KMS-11 (cell line): ENCODE measurements at regions not wholly inside any gene's neighbourhood (a gene's known extent, or its start where the extent isn't known, plus 50 kb on each side); places are given as distances from the start of the nearest gene placed in this dataset.

Experiments used
- H2AFZ ChIP-seq: fragments of 200-600 bp; sonication (generic); 2 replicates; pipeline ENCODE4 v1.6.1; 2016; ENCODE audit warnings: antibody characterized with exemption, mixed run types, low read depth
- H3K27ac ChIP-seq: fragments of 200-600 bp; sonication (generic); 2 replicates; pipeline ENCODE4 v1.6.1; 2016; ENCODE audit warnings: mild to moderate bottlenecking, mixed run types
- H3K27me3 ChIP-seq: fragments of 200-600 bp; sonication (generic); 2 replicates; pipeline ENCODE4 v1.6.1; 2017; ENCODE audit warnings: mild to moderate bottlenecking, low read depth, mixed run types, moderate library complexity; ENCODE audit not compliant: insufficient read depth
- H3K36me3 ChIP-seq: fragments of 200-600 bp; sonication (generic); 2 replicates; pipeline ENCODE4 v1.6.1; 2017; ENCODE audit warnings: mild to moderate bottlenecking, mixed run types; ENCODE audit not compliant: insufficient read depth
- H3K4me1 ChIP-seq: fragments of 200-600 bp; sonication (generic); 2 replicates; pipeline ENCODE4 v1.6.1; 2016; ENCODE audit warnings: mild to moderate bottlenecking, low read depth, mixed run types; ENCODE audit not compliant: poor library complexity, severe bottlenecking
- H3K4me2 ChIP-seq: fragments of 200-600 bp; sonication (generic); 2 replicates; pipeline ENCODE4 v1.7.0; 2016; ENCODE audit warnings: mild to moderate bottlenecking, mixed run types
- H3K4me3 ChIP-seq: fragments of 200-600 bp; sonication (generic); IDR thresholded peaks from 2 replicates; pipeline ENCODE4 v1.6.1; 2017; ENCODE audit warnings: low read depth, low read length, mixed read lengths; ENCODE audit not compliant: insufficient read depth
- H3K79me2 ChIP-seq: fragments of 200-600 bp; sonication (generic); 2 replicates; pipeline ENCODE4 v1.6.1; 2016; ENCODE audit warnings: low read depth, mixed run types; ENCODE audit not compliant: insufficient read depth
- H3K9ac ChIP-seq: fragments of 200-600 bp; sonication (generic); 2 replicates; pipeline ENCODE4 v1.6.1; 2016; ENCODE audit warnings: mild to moderate bottlenecking, mixed run types
- H4K20me1 ChIP-seq: fragments of 200-600 bp; sonication (generic); 2 replicates; pipeline ENCODE4 v1.6.1; 2016; ENCODE audit warnings: mild to moderate bottlenecking, mixed run types; ENCODE audit not compliant: insufficient read depth
- CTCF ChIP-seq: fragments of 200-600 bp; sonication (generic); conservative IDR thresholded peaks from 2 replicates; pipeline ENCODE4 v1.6.1; 2017; ENCODE audit warnings: low read depth, mild to moderate bottlenecking, antibody characterized with exemption, low read length, moderate library complexity, mixed read lengths

GRCh38 chr4:164058776-164059445, 564.4 kb downstream of the TMA16 start:
- H3K27me3 ChIP-seq = no peaks in the 10 kb centered on the region
- no peak overlapping the region for H2AFZ ChIP-seq
- H3K36me3 ChIP-seq = no peaks in the 10 kb centered on the region
- no peaks in the 10 kb centered on the region for H4K20me1 ChIP-seq
- H3K4me3 ChIP-seq = no peak overlapping the region
- H3K9ac ChIP-seq = no peak overlapping the region
- no peaks in the 10 kb centered on the region for H3K79me2 ChIP-seq
- no peak overlapping the region for H3K4me2 ChIP-seq
- no peaks in the 10 kb centered on the region for H3K4me1 ChIP-seq
- TF ChIP-seq CTCF = no peak
- no peak overlapping the region for H3K27ac ChIP-seq

GRCh38 chr4:164060456-164060855, 566.0 kb downstream of the TMA16 start:
- H4K20me1 ChIP-seq = no peaks in the 10 kb centered on the region
- no peak overlapping the region for H3K9ac ChIP-seq
- H3K79me2 ChIP-seq = no peaks in the 10 kb centered on the region
- H3K4me1 ChIP-seq = no peaks in the 10 kb centered on the region
- TF ChIP-seq CTCF = no peak
- H3K27ac ChIP-seq = no peak overlapping the region
- H3K36me3 ChIP-seq = no peaks in the 10 kb centered on the region
- H3K4me2 ChIP-seq = no peak overlapping the region
- no peak overlapping the region for H2AFZ ChIP-seq
- H3K4me3 ChIP-seq = no peak overlapping the region
- H3K27me3 ChIP-seq = no peaks in the 10 kb centered on the region

GRCh38 chr4:164068392-164068791, 573.9 kb downstream of the TMA16 start:
- Histone ChIP-seq H4K20me1 (no peaks in the 10 kb centered on the region), H3K79me2 (no peaks in the 10 kb centered on the region), H3K27ac (no peak overlapping the region), H3K27me3 (no peaks in the 10 kb centered on the region), H3K4me3 (no peak overlapping the region), H3K4me2 (no peak overlapping the region), H3K9ac (no peak overlapping the region), H2AFZ (no peak overlapping the region), H3K4me1 (no peaks in the 10 kb centered on the region), H3K36me3 (no peaks in the 10 kb centered on the region)
- no peak for TF ChIP-seq CTCF

GRCh38 chr4:164070625-164071024, 576.1 kb downstream of the TMA16 start:
- H2AFZ ChIP-seq = no peak overlapping the region
- no peak overlapping the region for H3K4me3 ChIP-seq
- H3K79me2 ChIP-seq = no peaks in the 10 kb centered on the region
- no peaks in the 10 kb centered on the region for H3K27me3 ChIP-seq
- TF ChIP-seq CTCF = no peak
- no peaks in the 10 kb centered on the region for H3K4me1 ChIP-seq
- no peaks in the 10 kb centered on the region for H4K20me1 ChIP-seq
- no peaks in the 10 kb centered on the region for H3K36me3 ChIP-seq
- no peak overlapping the region for H3K9ac ChIP-seq
- H3K27ac ChIP-seq = no peak overlapping the region
- no peak overlapping the region for H3K4me2 ChIP-seq
